ENCODE measurements at regions not wholly inside any gene's neighbourhood (a gene's known extent, or its start where the extent isn't known, plus 50 kb on each side); places are given as distances from the start of the nearest gene placed in this dataset.

DNA sequence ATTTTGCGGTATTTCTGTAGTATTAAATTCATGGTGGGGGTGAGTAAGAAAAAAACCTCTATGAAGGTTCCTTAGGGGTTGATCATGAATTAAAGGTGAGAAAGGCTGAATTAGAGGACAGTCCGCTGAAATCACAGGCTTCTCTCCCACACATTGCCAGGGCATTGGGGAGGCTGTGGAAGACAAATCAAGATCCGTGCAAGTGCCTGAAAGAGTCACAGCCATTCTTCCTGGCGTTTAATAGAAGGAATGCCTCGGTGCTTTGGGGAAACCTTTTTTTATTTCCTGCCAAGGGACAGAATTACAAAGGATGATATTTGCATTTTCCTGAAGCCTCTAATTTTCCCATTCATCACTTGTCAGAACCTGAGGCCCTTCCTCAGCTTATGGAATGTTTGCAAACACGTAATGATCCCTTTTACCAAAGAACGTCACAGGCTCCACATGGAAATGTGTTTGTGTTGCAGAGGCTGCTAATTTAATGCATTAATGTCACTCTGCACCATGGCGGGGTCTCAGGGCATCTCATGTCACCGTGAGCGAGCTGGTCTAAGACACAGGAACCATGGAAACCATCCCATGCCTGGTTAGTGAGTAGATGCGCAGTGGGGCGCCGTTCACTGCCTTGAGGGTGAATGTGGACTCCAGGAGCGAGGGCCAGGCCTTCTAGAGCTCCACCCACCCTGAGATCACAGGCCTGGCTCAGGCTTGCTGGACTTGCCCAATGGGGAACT, 185.9 kb upstream of the SULF2 start:
- Histone ChIP-seq H3K27ac (no peak overlapping the region), H3K4me3 (no peak overlapping the region), H3K36me3 (no peaks in the 10 kb centered on the region), H3K9me3 (no peaks in the 10 kb centered on the region), H3K4me1 (peaks cover 0 to 9% of the 10 kb centered on the region in 2 donors), H3K27me3 (peaks cover 0 to 19% of the 10 kb centered on the region in 2 donors)
- intact Hi-C loops (cut with DNase I), result no loop called here
- DNase-seq (no peak), ATAC-seq (no peak)
- TF ChIP-seq, protein P1, sequence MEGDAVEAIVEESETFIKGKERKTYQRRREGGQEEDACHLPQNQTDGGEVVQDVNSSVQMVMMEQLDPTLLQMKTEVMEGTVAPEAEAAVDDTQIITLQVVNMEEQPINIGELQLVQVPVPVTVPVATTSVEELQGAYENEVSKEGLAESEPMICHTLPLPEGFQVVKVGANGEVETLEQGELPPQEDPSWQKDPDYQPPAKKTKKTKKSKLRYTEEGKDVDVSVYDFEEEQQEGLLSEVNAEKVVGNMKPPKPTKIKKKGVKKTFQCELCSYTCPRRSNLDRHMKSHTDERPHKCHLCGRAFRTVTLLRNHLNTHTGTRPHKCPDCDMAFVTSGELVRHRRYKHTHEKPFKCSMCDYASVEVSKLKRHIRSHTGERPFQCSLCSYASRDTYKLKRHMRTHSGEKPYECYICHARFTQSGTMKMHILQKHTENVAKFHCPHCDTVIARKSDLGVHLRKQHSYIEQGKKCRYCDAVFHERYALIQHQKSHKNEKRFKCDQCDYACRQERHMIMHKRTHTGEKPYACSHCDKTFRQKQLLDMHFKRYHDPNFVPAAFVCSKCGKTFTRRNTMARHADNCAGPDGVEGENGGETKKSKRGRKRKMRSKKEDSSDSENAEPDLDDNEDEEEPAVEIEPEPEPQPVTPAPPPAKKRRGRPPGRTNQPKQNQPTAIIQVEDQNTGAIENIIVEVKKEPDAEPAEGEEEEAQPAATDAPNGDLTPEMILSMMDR (IDR thresholded peaks at IDR 0.05), result no peak

DNA sequence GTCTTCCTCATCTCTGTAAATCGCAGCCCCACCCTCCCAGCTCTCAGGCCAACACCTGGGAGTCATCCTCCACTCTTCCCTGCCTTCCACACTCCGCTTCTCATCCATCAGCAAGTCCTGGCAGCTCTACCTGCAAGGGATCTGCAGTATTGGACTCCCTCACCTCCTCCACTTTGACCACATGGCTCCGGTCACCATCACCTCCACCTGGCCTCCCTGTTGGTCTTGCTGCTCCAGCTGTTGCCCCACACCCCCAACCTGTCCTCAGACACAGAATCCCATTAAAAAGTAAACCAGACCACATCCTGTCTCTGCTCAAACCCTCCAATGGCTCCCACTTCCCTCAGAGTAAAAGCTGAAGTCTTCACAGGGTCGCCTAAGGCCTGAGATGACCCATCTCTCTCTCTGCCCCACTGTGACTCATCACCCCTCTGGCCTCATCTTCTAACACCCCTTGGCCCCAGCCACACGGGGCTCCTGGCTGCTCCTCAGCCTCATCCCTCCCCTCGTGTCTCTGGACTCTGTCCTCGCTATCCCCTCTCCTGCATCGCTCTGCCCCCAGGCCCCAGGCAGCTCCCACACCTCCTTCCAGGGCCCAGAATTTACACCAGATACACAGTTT, 185.1 kb upstream of the SULF2 start:
- intact Hi-C loops (cut with DNase I), result no loop called here
- TF ChIP-seq, protein P1 (IDR thresholded peaks at IDR 0.05), result no peak
- Histone ChIP-seq H3K4me3 (no peak overlapping the region), H3K36me3 (no peaks in the 10 kb centered on the region), H3K27ac (no peak overlapping the region), H3K27me3 (peaks cover 0 to 19% of the 10 kb centered on the region in 2 donors), H3K9me3 (no peaks in the 10 kb centered on the region), H3K4me1 (peaks cover 0 to 9% of the 10 kb centered on the region in 2 donors)
- DNase-seq, result no peak
- ATAC-seq, result no peak

DNA sequence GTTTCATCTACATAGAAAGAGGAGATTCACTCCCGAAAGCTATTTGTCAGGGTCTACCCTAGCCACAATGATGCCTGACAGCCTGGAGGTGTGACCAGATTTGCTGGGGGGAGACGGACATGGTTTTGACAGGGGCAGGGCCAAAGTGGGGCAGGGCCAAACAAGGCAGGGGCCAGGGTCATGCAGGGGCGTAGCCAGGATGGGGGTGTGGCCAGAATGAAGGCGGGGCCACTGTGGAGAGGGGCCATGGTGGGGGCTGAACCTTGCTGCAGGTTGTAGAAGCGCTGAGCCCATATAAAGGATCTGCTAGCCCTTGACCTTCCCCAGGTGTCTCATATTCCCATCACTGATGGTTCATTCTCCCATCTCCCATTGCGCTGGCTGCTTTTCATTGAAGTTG, 184.1 kb upstream of the SULF2 start:
- ATAC-seq, result no peak
- intact Hi-C loops (cut with DNase I), result no loop called here
- Histone ChIP-seq H3K27ac (no peak overlapping the region), H3K4me3 (no peak overlapping the region), H3K4me1 (peaks cover 0 to 9% of the 10 kb centered on the region in 2 donors), H3K36me3 (no peaks in the 10 kb centered on the region), H3K9me3 (no peaks in the 10 kb centered on the region), H3K27me3 (peaks cover 0 to 19% of the 10 kb centered on the region in 2 donors)
- DNase-seq, result no peak
- TF ChIP-seq, protein P1 (IDR thresholded peaks at IDR 0.05), result no peak

DNA sequence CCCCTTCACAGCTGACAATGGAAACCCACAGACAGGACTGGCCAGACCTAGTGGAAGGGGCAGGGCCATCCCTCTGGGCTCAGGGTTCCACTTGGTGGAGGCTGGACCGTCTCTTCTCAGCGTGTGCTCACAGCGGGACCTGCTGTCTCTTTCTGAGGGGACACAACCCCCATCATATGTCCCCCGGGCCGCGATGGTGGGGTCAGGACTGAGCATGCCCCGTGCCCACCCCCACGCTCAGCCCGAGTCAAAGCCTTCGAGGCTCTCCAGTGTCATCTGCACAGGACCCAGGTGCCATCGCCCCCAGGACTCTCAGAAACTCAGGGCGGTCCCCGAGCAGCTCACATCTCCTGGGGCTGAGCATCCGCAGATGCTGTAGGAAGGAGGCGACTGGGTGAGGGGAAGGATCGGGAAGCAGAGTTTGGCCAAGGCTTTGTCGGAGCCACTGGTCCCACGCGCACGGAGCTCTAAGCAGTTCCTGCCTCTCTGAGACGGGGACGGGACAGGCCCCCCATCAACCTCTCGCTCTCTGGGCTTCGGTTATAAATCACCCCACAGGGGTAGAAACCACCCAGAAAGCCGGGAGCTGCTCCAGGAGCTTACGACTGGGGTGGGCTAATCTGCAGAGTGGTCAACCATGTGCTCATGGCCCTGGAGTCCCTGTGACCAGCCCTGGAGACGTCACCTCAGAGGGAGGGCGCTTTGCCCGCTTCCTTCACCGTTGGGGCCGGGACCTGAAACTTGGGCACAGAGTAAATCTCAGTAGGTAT, 183.4 kb upstream of the SULF2 start:
- Histone ChIP-seq H3K27ac (no peak overlapping the region), H3K4me3 (no peak overlapping the region), H3K4me1 (peaks cover 0 to 9% of the 10 kb centered on the region in 2 donors), H3K27me3 (peaks cover 0 to 19% of the 10 kb centered on the region in 2 donors), H3K9me3 (no peaks in the 10 kb centered on the region), H3K36me3 (no peaks in the 10 kb centered on the region)
- no peak for ATAC-seq
- DNase-seq, result no peak
- TF ChIP-seq, protein P1 (IDR thresholded peaks at IDR 0.05), result no peak
- intact Hi-C loops (cut with DNase I), result no loop called here

DNA sequence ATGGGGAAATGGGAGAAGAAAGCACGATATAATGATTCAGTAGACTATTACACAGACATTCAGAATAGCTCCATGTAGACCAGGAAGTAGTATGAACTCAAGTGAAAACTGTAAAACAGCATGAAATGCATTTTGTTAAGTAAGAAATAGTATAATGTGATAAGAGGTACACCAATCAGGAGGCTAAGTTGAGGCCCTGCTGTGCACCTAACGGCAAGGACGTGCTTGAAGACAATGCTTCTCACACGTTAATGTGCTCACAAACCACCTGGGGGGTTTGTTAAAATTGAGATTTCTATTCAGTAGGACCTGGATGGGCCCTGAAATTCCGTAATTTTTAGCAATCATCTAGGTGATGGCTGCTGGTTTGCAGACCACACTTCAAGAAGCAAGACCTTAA, 178.9 kb upstream of the SULF2 start:
- Histone ChIP-seq H3K9me3 (no peaks in the 10 kb centered on the region), H3K4me3 (no peak overlapping the region), H3K36me3 (no peaks in the 10 kb centered on the region), H3K27ac (no peak overlapping the region), H3K4me1 (no peaks in the 10 kb centered on the region), H3K27me3 (no peaks in the 10 kb centered on the region)
- intact Hi-C loops (cut with DNase I), result no loop called here
- TF ChIP-seq, protein P1 (IDR thresholded peaks at IDR 0.05), result no peak
- DNase-seq (no peak), ATAC-seq (no peak)
